Stimulated activated CD8-positive, alpha-beta memory T cell treated with anti-CD3 and anti-CD28 coated beads, Interleukin-15, amount 100 ng/mL, for 24 hours (primary cell): ENCODE measurements at regions not wholly inside any gene's neighbourhood (a gene's known extent, or its start where the extent isn't known, plus 50 kb on each side); places are given as distances from the start of the nearest gene placed in this dataset.
"Not testable (repeated sequence)": the region's sequence is repeated elsewhere in the genome, so short reads cannot be mapped to it uniquely, and the experiment has no call there.

ENCODE experiments used
- DNase-seq: peaks from one replicate; pipeline ENCODE4 v3.0.0-alpha.2; 2020; ENCODE audit warnings: low read depth

DNA sequence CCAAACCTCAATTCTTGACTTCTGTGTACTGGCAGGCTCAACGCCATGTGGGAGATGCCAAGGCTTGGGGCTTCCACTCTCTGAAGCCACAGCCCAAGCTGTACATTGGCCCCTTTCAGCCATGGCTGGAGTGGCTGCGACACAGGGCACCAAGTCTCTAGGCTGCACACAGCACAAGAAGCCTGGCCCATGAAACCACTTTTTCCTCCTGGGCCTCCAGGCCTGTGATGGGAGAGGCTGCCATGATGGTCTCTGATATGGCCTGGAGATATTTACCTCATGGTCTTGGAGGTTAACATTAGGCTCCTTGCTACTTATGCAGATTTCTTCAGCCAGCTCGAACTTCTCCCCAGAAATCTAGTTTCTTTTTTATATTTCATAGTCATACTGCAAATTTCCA is 724.1 kb downstream of the RNF144A start:
- not testable (repeated sequence) for DNase-seq

DNA sequence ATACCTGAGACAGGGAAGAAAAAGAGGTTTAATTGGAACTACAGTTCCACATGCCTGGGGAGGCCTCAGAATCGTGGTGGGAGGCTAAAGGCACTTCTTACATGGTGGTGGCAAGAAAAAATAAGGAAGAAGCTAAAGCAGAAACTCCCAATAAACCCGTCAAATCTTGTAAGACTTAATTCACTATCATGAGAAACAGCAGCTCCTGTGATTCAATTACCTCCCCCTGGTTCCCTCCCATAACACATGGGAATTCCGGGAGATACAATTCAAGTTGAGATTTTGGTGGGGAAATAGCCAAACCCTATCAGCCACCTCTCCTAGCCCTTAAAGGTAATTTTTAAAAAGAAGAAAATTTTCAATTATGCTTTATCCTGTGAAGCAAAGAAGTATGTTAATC is 728.8 kb downstream of the RNF144A start:
- DNase-seq, result no peak

DNA sequence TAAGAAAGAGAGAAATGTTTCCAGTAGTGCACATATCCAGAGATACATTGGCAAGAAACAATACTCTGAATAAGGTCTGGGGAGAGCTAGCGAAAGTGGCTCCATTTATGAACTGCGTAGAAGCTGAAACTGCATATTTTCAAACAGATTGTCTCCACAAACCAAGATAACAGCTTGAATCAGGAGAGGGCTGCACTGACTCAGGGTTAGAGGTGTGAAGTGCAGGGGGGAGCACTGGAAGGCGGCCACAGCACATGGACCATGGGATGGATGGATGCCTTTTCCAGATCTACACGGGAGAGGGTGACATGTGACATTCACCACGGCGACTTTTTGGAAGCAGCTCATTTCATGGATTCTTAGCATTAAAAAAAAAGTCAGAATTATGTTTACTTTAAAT is 729.4 kb downstream of the RNF144A start:
- no peak for DNase-seq

DNA sequence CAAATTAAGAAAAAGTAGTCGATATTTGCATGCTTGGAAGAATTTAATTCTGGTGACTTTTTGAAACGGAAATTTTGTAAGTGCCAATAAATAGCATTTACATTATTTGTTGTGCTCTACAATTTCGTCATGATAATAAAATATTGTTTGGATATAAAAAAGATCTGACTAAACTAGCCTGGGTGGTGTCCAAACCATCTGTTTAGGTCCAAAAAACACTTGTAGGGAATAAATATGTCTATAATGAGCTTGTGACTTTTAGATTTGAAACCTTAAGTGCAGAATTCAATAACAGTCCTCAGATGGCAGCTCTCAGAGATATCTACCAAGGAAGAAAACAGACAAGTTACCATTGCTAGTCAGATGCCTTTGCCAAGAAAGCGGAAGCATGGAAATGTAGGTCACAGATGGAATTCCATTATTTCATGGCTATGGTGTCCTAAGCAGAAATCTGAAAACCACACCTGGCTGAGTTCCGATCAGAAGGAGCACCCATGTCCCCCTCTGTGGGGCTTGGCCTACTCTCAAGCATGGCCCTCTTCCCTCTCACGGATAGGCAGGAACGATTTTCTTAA is 731.1 kb downstream of the RNF144A start:
- no peak for DNase-seq

DNA sequence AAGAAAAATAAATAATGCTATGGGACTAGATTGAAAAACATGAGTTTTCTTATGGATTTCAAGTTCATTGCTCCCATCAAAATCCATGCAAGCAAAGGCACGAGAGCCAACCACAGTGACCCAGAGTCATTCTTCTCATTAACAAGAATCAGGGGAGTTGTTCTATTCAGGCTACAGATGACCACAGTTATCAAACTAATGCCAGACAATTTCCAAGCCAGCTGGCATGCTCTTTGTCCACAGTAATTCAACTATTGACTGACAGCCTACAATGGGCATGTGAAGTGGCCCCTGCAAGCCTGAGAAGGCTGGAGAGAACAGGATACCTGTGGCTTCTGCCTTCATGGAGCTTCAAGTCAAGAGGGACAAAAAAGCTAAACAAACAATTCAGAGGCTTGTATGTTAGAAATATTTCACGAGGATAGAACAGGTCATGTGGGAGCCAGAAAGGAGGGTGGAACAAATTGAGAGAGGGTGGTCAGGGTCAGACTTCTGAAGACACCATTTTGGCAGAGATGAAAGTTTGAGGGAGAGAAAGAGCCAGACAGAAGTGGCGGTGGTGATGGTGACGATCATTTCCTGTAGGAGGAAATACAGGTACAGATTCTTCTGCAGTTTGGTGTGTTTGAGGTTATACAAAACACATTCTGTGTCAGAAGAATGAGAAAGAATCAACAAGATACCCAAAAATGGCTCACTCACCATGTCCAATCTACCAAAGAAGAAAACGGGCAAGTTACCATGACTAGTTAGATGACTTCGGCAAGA is 732.4 kb downstream of the RNF144A start:
- no peak for DNase-seq

DNA sequence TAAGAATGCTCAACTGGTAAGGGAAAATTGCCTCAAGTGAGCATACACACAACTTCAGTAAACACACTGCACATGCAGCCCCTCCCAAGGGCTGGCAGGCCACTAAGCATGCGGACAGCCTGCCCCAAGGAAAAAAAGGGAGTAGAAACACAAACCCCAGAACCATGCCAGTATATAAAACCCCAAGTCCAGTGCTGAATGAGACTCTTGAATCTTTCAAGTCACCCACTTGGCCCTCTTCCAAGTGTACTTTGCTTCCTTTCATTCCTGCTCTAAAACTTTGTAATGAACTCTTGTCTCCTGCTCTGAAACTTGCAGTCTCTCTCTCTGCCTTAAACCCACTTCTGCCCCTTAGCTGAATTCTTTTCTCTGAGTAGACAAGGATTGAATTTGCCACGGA is 736.4 kb downstream of the RNF144A start:
- no peak for DNase-seq

DNA sequence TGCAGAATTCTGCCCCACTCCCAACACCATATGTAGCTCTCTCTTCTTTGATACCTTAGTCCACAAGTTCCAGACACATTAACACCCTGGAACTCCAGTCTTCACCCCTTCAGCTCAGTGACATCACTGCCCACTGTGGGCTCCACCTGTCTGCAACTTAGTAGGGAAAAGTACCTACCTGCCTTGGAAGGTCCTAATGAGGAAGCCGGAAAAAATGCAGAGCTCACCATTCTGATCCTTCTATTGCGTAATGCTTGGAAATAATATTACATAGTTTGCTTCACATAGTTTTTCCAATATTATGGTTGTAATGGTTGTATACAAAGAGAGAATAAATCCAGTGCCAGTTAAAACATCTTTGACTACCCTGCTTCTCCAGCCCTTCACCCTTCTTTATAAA is 738.4 kb downstream of the RNF144A start:
- no peak for DNase-seq

DNA sequence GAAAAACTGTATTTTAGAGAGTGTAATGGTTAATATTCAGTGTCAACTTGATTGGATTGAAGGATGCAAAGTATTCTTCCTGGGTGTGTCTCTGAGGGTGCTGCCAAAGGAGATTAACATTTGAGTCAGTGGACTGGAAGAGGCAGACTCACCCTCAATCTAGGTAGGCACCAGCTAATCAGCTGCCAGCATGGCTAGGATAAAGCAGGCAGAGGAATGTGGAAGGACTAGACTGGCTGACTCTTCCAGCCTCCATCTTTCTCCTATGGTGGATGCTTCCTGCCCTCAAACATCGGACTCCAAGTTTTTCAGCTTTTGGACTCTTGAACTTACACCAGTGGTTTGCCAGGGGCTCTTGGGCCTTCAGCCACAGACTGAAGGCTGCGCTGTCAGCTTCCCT is 740.3 kb downstream of the RNF144A start:
- not testable (repeated sequence) for DNase-seq

DNA sequence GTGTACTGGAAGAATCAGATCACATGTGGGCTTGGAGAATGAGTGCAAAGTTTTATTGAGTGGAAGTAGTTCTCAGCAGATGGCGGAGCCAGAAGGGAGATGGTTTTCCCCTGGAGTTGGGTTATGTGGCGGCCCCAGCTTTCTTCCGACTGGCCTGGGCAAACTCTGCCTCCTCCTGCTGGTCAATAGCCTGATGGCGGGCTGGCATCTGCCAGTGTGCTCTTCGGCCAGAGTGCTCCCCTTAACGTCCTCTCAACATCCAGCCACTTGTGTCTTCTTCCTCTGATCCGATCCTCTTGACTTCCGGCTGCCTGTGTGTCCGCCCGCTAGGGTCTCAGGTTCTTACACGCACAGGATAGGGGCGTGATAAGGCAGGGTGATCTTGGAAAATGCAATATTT is 741.3 kb downstream of the RNF144A start:
- no peak for DNase-seq

DNA sequence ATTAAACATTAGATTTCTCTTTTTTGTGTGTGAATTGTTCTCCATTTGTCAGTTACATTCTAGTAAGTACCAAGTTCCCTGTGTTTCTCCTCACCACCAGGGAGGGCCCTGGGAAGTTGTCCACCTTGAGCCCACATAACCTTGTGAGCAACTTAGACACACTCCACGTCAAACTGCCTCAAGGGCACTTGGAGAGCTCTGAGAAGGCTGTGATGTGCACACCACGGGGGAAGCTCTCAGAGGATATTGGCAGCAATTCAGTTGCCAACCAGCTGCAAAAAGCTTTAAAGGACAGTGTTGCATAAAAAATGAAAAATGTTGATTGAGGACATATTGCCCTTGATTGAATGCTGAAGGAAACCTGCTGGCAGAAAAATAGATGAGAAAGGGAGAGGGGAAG is 743.6 kb downstream of the RNF144A start:
- no peak for DNase-seq

DNA sequence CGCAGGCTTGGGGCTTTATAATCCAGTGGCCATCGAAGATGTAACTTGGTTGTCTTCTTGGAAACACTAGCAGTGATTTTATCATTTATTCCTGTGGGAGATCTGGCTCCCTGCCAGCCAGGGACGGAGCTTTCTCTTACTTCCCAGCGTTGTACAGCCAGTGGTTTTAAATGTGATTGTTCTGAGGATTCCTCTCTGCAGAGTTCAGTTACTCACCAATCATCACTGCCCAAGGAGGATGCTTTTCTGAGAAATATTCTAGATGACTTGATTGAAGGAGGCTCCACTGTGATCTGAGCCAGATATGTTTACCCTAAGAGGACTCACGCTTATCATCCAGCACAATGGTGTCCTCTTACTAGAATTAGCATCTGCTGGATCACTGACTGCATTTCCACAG is 744.3 kb downstream of the RNF144A start:
- DNase-seq, result no peak

DNA sequence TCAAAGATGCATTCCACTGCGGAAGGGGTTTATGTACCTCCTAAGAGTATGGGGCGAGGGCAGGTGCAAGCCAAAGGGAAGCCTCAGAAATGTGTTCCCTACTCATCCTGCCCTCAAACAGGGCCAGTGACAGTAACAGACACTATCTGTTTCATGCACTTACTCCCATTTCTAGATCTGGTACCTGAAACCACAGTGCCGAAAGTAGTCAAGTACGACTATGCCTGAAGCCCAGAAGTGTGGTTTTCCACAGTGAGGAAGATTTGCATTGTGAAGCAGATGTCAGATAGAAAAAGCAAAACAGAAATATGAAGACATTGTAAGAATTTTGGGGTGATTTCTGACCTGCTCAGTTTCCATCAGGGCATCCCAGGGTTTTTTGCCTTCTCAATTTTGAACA is 748.7 kb downstream of the RNF144A start:
- no peak for DNase-seq

DNA sequence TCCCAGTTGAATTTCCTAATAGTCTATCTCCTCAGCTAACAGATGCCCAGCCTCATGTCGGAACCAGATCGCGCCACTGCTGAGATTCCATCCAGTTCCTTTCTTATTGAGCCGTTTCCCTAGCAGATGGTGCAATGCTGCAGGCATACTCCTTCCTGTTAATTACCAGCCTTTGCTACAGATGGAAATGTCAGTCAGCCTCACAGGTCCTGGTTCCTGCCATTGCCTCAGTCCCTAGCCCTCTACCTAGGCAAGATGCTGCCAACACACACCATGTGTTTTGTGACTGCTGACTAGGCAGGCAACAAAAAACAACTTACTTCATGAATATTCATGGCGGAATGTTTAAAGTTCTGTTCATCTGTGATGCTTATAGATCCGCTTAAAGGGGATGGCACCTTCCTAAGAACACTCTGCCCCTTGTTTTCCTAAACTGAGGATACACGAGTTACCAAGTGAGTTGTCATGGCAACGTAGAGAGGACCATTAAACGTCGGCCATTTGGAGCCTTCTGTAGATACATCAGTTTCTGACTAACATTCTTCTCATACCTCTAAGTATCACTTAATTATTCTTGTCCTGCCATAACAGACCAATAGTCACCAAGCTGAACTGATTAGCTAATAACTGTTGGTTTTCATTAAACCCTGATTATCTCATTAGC is 749.5 kb downstream of the RNF144A start:
- DNase-seq, result no peak

DNA sequence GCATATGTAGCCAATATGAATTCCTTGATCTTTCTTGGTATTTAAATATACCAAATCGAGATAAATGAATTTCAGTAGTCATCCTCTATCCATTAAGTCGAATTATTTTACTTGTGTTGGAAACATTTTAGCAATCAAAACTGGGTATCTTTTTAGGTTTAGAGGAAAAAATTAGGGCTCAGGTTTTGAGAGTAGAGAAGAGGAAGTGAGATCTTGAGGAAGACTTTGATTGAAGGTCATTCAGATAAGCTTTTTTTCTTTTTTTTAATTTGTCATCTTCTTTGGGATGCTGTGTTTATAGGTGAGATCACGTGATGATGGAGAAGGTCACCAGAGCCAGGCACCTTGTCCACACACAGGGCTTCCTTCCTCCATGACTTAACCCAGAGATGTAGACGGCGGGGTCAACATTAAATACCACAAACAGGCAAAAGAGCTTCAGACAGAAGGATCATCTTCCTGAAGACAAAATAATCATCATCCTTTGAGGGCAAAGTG is 750.1 kb downstream of the RNF144A start:
- no peak for DNase-seq

DNA sequence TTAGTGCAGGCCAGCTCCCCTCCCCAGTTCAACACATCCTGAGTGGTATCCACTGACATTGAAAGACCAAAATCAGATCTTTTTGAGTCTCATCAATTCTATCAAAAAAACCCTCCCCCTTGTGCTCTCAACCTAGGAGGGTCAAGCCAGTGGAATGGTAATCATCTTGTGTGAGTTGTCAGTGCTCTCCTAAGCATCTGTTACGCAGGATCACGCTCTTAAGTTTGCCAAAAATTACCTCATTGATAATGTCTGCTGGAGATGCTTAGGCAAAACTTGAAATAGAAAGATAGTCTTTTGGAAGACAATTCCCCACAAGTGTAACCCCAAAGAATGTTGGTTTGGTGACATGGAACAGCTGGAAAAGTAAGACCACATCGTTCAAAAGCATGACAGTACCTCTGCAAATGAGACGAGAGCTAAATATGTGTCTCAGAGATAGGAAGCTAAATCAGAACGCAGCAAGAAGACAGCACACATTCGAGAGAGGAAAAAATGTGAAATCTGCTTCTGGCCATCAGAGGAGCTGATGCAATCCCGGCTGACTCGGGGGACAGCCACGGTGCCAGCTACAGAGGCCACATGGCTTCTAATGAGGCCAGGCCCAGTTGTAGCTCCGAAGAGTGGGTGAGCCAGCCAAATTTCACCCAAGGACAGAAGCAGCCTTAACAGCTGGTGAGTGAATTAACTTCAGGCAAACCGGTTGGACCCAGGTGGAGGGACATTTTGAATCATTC is 753.9 kb downstream of the RNF144A start:
- DNase-seq, result no peak

DNA sequence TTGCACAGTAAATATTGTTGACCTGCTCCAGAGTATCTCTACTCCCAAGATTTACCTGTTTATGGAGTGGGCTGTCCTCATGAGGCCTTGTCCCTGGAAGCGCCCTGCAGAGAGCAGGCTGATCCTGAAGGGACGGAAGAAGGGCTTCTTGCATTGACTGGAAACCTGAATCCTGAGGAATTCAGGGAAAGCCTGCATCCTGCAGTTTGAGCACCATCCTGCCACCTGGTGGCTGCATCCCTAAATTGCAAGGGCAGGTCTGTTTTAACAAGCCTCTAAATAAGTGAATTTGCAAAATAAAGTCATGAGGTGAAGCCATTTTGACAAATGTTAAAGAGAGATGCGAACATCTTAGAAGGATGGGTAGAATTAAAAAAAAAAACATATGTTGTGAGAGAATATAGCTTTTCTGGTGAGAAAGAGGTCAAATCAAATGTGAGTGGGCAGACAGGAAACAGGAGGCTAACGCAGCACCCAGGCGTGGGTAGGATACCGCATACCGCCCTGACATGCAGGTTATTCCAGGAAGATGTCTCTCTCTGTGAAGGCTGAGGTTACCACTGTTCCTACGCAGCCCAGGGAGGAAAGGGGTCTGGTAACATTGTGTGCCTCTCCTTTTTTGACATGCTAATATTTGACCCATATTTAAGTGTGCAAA is 754.9 kb downstream of the RNF144A start:
- DNase-seq, result peak; percentile 21

DNA sequence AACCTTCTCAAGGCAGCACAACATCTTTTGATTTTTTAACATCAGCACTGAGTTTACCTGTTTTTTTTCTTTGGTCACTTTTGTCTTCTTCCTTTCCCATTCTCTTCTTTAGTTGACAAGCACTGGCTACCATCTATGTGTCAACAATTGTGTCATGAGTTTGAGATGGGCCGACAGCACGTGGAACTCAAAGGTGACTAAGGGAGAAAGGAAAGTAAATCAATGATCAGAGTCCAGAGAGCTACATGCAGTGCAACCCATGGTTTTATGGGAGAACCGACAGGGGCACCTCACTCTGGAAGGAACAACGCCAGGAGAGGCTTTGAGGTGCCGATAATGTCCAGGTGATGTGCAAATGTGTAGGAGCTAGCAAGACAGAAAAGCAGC is 755.5 kb downstream of the RNF144A start:
- DNase-seq, result no peak

DNA sequence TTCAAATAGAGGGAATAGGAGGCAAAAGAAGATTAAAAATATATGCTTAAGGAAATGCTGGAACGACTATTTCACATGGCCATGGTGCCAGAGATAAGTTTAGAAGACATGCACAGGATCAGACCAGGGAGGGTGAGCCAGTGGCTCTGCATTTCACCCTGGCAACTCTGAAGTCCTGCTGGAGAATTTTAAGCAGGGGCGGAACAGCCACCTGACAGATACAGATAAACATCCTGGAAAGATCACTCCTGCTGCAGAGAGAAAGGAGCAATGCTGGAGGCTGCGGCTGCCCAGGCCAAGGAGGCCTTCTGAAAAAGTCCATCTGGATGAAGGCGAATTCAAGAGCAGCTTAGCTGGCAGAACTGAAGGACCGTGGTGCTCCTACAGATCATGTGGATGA is 755.9 kb downstream of the RNF144A start:
- no peak for DNase-seq

DNA sequence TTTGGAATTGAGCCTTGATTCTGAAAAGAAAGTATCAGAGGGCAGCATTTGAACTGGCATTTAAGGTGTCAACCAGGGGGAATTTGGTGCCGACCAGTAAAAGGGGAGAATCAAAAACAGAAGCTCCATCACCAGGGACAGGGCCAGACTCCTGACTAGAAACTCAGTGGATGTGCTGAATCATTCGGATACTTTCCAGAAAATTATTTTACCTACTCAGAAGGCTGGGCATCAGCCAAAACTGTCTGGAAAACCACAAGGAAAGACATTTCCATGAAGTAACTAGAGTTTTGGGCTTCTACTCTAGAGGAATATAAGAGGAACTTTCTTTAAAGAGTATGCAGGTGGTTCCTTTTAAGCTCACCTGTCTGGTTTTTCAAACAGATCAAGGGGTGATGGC is 756.6 kb downstream of the RNF144A start:
- DNase-seq, result no peak

DNA sequence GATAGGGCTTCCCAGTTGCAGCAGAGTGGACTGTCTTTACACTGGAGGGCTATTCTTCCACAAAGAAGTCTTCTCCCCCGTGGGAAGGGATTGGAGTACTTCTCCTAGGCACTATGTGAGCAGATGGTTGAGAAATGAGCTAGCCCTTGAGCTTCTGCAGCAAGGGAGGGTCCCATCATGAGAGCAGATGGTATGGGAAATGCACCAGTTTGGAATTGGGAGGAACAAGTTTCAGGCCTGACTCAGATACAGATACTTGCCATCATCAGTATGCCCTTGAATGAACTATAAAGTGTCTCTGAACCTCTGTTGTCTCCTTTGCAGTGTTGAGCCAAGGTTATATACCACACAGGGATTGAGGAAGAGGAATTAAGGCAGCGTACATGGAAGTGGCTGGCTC is 757.4 kb downstream of the RNF144A start:
- no peak for DNase-seq

DNA sequence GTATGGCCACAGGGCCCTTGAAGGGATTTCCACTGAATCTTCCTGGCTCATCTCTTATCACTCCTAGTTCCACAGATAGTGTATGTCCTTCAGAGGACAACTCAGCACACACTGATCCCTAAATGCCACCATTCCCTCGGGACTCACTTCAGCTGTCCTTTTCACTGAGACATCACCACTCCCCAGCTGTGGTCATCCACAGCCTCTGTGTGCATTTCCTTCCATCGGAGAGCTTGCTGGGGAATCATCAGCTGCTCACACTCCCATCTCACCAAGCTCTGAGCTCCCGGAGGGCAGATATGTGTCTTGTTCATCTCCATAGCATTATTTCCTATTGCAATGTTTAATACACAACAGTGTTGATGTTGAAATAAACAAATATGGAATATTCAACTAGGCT is 759.5 kb downstream of the RNF144A start:
- no peak for DNase-seq

DNA sequence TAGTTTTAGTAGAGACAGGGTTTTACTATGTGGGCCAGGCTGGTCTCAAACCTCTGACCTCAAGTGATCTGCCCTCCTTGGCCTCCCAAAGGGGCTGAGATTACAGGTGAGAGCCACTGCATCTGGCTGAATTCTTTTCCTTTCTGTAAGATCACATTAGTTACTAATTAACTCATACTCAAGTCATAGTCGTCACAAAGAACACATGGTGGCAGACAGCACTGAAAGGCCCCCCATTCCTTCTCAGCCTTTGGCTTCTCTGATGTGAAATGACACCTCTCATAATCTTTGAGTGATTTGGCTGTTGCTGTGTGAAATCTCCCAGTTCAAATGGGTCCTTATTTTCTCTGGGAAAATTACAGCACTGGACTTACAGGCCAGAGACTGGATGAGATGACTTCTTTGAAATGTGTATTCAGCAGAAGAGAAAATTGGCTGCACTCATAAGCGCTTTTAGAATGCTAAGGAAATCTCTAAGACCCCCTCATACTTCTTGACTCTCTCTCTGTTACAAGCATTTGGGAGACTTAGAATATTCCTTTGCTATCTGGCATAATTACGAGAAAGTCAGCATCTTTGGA is 764.8 kb downstream of the RNF144A start:
- no peak for DNase-seq
